HFFc6 (cell line): ENCODE measurements at regions not wholly inside any gene's neighbourhood (a gene's known extent, or its start where the extent isn't known, plus 50 kb on each side); places are given as distances from the start of the nearest gene placed in this dataset.

ENCODE experiments used
- DNase-seq: peaks from one replicate; pipeline ENCODE4 v3.0.0-alpha.2; 2018
- H3K27ac Mint-ChIP-seq: 2 replicates; pipeline ENCODE4 v1.8.0; 2020; ENCODE audit warnings: mild to moderate bottlenecking, mixed read lengths
- H3K27me3 Mint-ChIP-seq: 2 replicates; pipeline ENCODE4 v1.8.0; 2021; ENCODE audit warnings: mild to moderate bottlenecking, moderate library complexity, mixed read lengths; ENCODE audit not compliant: insufficient read depth
- H3K36me3 Mint-ChIP-seq: 2 replicates; pipeline ENCODE4 v1.8.0; 2021; ENCODE audit warnings: low read depth, mixed read lengths
- H3K4me1 Mint-ChIP-seq: 2 replicates; pipeline ENCODE4 v1.8.0; 2020; ENCODE audit warnings: low read depth, mixed read lengths
- H3K4me3 Mint-ChIP-seq: 2 replicates; pipeline ENCODE4 v1.8.0; 2020; ENCODE audit warnings: mild to moderate bottlenecking, moderate library complexity, mixed read lengths
- H3K9me3 Mint-ChIP-seq: 2 replicates; pipeline ENCODE4 v1.8.0; 2020; ENCODE audit warnings: mild to moderate bottlenecking, mixed read lengths
- TF ChIP-seq, protein P1 (sequence below): fragments of 200-600 bp; sonication (generic); IDR thresholded peaks from 2 replicates; pipeline ENCODE4 v1.5.0; 2021; ENCODE audit warnings: antibody characterized with exemption, mild to moderate bottlenecking

DNA sequence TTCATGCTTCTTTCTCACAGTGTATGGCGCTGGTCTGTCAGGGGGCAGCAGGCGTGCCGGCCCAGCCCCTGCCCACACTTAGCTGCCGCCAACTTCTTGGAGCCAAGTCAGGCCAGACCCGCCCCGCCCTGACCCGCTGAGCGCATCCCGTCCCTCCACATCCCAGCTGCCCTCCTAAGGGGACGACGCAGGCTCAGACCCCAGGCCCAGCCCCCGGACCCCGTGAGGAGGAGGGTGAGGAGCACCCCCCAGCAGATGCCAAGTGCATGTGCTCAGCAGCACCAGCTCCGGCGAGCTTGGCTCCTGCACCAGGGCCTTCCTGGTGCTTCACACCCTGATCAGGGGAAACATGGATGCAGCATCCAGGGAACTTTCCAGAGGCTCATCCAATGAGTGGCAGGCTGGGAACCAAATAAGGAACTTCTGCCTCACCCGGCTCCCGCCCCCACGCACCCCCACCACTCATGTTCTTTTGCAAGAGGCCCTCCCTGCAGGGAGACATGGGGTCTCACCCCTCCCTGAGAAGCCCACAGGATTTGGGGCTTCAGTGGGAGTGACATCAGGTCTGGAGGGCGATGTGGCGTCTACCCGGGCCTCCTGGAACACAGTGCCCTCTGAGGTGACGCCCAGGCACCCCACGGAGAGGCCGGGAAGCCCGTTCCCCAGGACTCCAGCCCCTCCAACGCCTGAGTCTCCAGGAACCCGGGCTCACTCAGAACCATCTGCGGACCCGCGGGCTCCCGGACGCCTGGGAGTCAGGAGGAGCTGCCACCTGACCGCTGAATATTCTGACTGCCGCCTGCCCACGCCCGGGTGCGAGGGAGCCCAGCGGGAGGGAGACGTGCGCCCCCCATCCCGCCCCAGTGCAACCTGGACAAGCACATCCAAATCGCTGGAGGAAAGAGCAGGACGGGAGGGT is 70.0 kb upstream of the GALNT9 start:
- DNase-seq: no peak
- Mint-ChIP-seq H3K4me1 (no peaks in the 10 kb centered on the region), H3K4me3 (no peak overlapping the region), H3K36me3 (no peaks in the 10 kb centered on the region; the same call in 1 of the 2 replicates), H3K27ac (no peak overlapping the region), H3K9me3 (peaks cover 13% of the 10 kb centered on the region), H3K27me3 (peaks cover 24% of the 10 kb centered on the region)
- TF ChIP-seq, protein P1, sequence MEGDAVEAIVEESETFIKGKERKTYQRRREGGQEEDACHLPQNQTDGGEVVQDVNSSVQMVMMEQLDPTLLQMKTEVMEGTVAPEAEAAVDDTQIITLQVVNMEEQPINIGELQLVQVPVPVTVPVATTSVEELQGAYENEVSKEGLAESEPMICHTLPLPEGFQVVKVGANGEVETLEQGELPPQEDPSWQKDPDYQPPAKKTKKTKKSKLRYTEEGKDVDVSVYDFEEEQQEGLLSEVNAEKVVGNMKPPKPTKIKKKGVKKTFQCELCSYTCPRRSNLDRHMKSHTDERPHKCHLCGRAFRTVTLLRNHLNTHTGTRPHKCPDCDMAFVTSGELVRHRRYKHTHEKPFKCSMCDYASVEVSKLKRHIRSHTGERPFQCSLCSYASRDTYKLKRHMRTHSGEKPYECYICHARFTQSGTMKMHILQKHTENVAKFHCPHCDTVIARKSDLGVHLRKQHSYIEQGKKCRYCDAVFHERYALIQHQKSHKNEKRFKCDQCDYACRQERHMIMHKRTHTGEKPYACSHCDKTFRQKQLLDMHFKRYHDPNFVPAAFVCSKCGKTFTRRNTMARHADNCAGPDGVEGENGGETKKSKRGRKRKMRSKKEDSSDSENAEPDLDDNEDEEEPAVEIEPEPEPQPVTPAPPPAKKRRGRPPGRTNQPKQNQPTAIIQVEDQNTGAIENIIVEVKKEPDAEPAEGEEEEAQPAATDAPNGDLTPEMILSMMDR: no peak

DNA sequence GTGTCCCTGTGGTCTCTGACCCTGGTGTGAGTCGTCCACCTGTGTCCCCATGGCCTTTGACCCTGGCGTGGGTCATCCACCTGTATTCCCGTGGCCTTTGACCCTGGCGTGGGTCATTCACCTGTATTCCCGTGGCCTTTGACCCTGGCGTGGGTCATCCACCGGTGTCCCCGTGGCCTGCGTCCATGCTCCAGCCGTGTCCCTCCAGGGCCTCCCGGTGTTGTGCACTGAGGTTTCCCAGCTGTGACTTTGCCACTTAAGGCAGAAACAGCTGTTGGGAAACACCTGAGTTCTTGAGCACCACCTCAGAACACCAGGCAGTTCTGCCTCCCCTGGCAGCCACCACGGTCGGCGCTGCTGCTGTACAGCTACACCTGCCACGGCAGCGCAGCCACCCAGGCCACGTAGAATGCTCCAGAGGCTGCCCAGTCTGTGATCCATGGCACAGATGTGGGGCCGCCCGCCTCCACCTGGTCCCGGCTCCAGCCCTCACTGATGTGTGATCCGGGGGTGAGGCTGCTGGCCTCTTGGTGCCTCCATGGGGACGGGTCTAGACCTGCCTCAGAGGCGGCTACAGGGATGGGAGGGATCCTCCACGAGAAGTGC is 69.1 kb upstream of the GALNT9 start:
- no peaks in the 10 kb centered on the region for H3K4me1 Mint-ChIP-seq
- TF ChIP-seq, protein P1: no peak
- H3K4me3 Mint-ChIP-seq: no peak overlapping the region
- H3K36me3 Mint-ChIP-seq: no peaks in the 10 kb centered on the region; the same call in 1 of the 2 replicates
- peaks cover 22% of the 10 kb centered on the region for H3K27me3 Mint-ChIP-seq
- DNase-seq: no peak
- H3K9me3 Mint-ChIP-seq: peaks cover 20% of the 10 kb centered on the region
- H3K27ac Mint-ChIP-seq: no peak overlapping the region

DNA sequence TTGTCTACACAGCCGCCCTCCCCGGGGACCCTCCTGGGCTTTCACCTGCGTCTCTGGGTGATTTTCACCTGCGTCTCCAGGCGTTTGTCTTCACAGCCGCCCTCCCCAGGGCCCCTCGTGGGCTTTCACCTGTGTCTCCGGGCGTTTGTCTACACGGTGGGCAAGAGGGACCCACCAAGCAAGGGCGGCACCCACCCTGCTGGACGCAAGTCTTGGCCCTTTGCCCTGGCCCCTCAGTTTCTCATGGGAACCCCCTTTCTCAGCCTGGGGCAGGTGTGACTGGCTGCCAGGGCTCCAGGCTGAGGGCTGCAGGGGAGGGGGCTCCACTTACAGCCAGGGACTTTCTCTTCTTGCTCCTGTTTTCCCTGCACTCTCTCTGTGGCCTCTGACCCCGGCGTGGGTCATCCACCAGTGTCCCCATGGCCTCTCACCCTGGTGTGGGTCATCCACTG is 68.6 kb upstream of the GALNT9 start:
- H3K36me3 Mint-ChIP-seq: no peaks in the 10 kb centered on the region; the same call in 1 of the 2 replicates
- H3K4me1 Mint-ChIP-seq: no peaks in the 10 kb centered on the region
- H3K4me3 Mint-ChIP-seq: no peak overlapping the region
- peaks cover 22% of the 10 kb centered on the region for H3K27me3 Mint-ChIP-seq
- no peak for DNase-seq
- no peak overlapping the region for H3K27ac Mint-ChIP-seq
- TF ChIP-seq, protein P1: no peak
- H3K9me3 Mint-ChIP-seq: peaks cover 25% of the 10 kb centered on the region

DNA sequence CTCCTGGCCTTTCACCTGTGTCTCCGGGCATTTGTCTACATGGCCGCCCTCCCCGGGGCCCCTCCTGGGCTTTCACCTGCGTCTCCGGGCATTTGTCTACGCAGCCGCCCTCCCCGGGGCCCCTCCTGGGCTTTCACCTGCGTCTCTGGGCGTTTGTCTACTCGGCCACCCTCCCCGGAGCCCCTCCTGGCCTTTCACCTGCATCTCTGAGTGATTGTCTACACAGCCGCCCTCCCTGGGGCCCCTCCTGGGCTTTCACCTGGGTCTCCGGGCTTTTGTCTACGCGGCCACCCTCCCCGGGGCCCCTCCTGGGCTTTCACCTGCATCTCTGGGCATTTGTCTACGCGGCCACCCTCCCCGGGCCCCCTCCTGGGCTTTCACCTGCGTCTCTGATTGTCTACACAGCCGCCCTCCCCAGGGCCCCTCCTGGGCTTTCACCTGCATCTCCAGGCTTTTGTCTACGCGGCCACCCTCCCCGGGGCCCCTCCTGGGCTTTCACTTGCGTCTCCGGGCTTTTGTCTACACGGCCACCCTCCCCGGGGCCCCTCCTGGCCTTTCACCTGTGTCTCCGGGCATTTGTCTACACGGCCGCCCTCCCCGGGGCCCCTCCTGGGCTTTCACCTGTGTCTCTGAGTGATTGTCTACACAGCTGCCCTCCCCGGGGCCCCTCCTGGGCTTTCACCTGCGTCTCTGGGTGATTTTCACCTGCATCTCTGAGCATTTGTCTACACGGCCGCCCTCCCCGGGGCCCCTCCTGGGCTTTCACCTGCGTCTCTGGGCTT is 68.0 kb upstream of the GALNT9 start:
- H3K36me3 Mint-ChIP-seq: no peaks in the 10 kb centered on the region; the same call in 1 of the 2 replicates
- H3K27ac Mint-ChIP-seq: no peak overlapping the region
- H3K27me3 Mint-ChIP-seq: peaks cover 16% of the 10 kb centered on the region
- no peak overlapping the region for H3K4me3 Mint-ChIP-seq
- H3K9me3 Mint-ChIP-seq: peaks cover 26% of the 10 kb centered on the region
- no peaks in the 10 kb centered on the region for H3K4me1 Mint-ChIP-seq
- no peak for DNase-seq
- TF ChIP-seq, protein P1: no peak

DNA sequence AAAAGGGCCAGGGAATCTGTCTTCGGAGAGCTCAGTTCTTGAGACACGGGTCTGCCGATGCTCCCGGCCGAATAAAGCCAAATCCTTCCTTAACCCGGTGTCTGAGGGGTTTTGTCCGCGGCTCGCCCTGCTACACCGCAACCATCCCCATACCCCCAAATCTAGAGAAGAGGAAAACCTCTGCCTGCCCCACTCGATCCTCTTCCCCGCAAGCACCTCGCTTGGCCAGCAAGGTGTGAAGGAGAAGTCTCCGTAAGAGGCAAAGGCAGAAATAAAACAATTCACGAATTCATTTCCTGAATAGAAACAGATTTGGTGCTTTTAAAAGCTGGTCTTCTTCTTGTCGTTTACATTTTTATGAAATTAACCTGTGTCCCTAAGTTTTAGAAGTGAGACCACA is 67.3 kb upstream of the GALNT9 start:
- Mint-ChIP-seq H3K36me3 (no peaks in the 10 kb centered on the region; the same call in 1 of the 2 replicates), H3K4me3 (no peak overlapping the region), H3K27ac (no peak overlapping the region), H3K27me3 (peaks cover 15% of the 10 kb centered on the region), H3K9me3 (peaks cover 26% of the 10 kb centered on the region), H3K4me1 (no peaks in the 10 kb centered on the region)
- no peak for DNase-seq
- TF ChIP-seq, protein P1: no peak
